Natural killer cell (primary cell): ENCODE measurements at regions not wholly inside any gene's neighbourhood (a gene's known extent, or its start where the extent isn't known, plus 50 kb on each side); places are given as distances from the start of the nearest gene placed in this dataset.

Experiments
- ATAC-seq, 3 donors: fragments of 150-1000 bp in 2 of 3; fragments of 200-7000 bp in 1 of 3; cut with Tn5 transposase; 1 replicate in 1 of 3; 2 replicates in 2 of 3; pipeline ENCODE4 v1.10.0; 2021; ENCODE audit warnings: mild to moderate bottlenecking in 2 of 3, moderate library complexity in 2 of 3
- DNase-seq, 2 donors: peaks; one replicate each; pipeline versions ENCODE4 v3.0.0 to v3.0.0-alpha.2; 2013 to 2021; ENCODE audit warnings: mixed read lengths in 1 of 2
- H3K27ac ChIP-seq: one replicate; pipeline ENCODE4 v1.5.1; 2013; ENCODE audit warnings: mild to moderate bottlenecking, low read length
- H3K27me3 ChIP-seq: one replicate; pipeline ENCODE4 v1.6.1; 2013; ENCODE audit warnings: low read length; ENCODE audit not compliant: control insufficient read depth, insufficient read depth
- H3K36me3 ChIP-seq: one replicate; pipeline ENCODE4 v1.6.1; 2013; ENCODE audit warnings: low read length; ENCODE audit not compliant: control insufficient read depth, insufficient read depth
- H3K4me1 ChIP-seq: one replicate; pipeline ENCODE4 v1.6.1; 2013; ENCODE audit warnings: low read length; ENCODE audit not compliant: control insufficient read depth, insufficient read depth
- H3K4me3 ChIP-seq: one replicate; pipeline ENCODE4 v1.5.1; 2013; ENCODE audit warnings: low read length
- H3K9me3 ChIP-seq: one replicate; pipeline ENCODE4 v1.6.1; 2013; ENCODE audit warnings: low read length; ENCODE audit not compliant: control insufficient read depth, insufficient read depth
- H3K27ac Mint-ChIP-seq, 2 donors: one replicate each; pipeline ENCODE4 v1.8.0; 2022; ENCODE audit warnings: mild to moderate bottlenecking in 2 of 2, mixed read lengths in 2 of 2, moderate library complexity in 1 of 2
- H3K27me3 Mint-ChIP-seq, 2 donors: one replicate each; pipeline ENCODE4 v1.8.0; 2022; ENCODE audit warnings: low read depth in 2 of 2, mixed read lengths in 2 of 2
- H3K36me3 Mint-ChIP-seq: one replicate; pipeline ENCODE4 v1.8.0; 2022; ENCODE audit warnings: mixed read lengths
- H3K4me1 Mint-ChIP-seq, 2 donors: one replicate each; pipeline ENCODE4 v1.8.0; 2022; ENCODE audit warnings: mixed read lengths in 2 of 2
- H3K4me3 Mint-ChIP-seq: one replicate; pipeline ENCODE4 v1.8.0; 2022; ENCODE audit warnings: mild to moderate bottlenecking, moderate library complexity, mixed read lengths
- H3K9me3 Mint-ChIP-seq, 2 donors: one replicate each; pipeline ENCODE4 v1.8.0; 2022; ENCODE audit warnings: mixed read lengths in 2 of 2
- WGBS: methylation state at CpG from one replicate; pipeline ENCODE4 v1.1.7; 2013; ENCODE audit warnings: missing lambda C conversion rate; ENCODE audit not compliant: insufficient coverage; 5-methylcytosine and 5-hydroxymethylcytosine counted together
- intact Hi-C: fragments of 100-400 bp; cut with micrococcal nuclease; formaldehyde crosslinking; loops from one replicate; pipeline ENCODE4 v1.14.2; 2022
- TF ChIP-seq, protein P1 (sequence below): fragments of 200-600 bp; IDR thresholded peaks from one replicate; pipeline ENCODE4 v1.8.0; 2022; ENCODE audit warnings: antibody characterized with exemption

DNA sequence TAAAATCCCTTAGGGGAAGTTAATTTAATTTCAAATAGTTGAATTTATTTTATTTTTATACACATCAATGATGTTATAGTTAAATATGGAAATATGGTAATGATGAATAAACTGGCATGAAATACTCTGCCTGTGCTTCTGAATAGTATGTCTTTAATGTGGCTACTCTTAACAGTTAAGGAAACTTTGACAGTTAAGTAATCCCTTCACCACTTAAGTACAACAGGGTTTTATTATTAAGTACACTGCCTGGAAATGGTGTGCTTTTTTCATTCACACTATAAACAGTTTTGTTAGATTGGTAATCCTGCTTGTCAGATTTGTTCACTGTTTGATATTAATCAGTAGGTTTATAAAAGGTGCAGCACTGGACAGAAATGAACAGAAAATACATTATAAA, 412.0 kb upstream of the ZEB2 start:
- no peak for DNase-seq
- no peak overlapping the region for H3K27ac ChIP-seq
- H3K27me3 Mint-ChIP-seq, result peaks cover 10 to 14% of the 10 kb centered on the region in 2 donors
- peaks cover 19% of the 10 kb centered on the region for H3K36me3 Mint-ChIP-seq
- no peak overlapping the region for H3K4me3 ChIP-seq
- no peak for ATAC-seq
- peaks cover 10 to 11% of the 10 kb centered on the region in 2 donors for H3K9me3 Mint-ChIP-seq
- intact Hi-C loops, result no loop called here
- no peak overlapping the region for H3K27ac Mint-ChIP-seq
- no peaks in the 10 kb centered on the region for H3K36me3 ChIP-seq
- no peaks in the 10 kb centered on the region for H3K4me1 Mint-ChIP-seq
- TF ChIP-seq, protein P1, sequence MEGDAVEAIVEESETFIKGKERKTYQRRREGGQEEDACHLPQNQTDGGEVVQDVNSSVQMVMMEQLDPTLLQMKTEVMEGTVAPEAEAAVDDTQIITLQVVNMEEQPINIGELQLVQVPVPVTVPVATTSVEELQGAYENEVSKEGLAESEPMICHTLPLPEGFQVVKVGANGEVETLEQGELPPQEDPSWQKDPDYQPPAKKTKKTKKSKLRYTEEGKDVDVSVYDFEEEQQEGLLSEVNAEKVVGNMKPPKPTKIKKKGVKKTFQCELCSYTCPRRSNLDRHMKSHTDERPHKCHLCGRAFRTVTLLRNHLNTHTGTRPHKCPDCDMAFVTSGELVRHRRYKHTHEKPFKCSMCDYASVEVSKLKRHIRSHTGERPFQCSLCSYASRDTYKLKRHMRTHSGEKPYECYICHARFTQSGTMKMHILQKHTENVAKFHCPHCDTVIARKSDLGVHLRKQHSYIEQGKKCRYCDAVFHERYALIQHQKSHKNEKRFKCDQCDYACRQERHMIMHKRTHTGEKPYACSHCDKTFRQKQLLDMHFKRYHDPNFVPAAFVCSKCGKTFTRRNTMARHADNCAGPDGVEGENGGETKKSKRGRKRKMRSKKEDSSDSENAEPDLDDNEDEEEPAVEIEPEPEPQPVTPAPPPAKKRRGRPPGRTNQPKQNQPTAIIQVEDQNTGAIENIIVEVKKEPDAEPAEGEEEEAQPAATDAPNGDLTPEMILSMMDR, result no peak
- no peaks in the 10 kb centered on the region for H3K9me3 ChIP-seq
- no peaks in the 10 kb centered on the region for H3K4me1 ChIP-seq
- no peak overlapping the region for H3K4me3 Mint-ChIP-seq
- no peaks in the 10 kb centered on the region for H3K27me3 ChIP-seq

DNA sequence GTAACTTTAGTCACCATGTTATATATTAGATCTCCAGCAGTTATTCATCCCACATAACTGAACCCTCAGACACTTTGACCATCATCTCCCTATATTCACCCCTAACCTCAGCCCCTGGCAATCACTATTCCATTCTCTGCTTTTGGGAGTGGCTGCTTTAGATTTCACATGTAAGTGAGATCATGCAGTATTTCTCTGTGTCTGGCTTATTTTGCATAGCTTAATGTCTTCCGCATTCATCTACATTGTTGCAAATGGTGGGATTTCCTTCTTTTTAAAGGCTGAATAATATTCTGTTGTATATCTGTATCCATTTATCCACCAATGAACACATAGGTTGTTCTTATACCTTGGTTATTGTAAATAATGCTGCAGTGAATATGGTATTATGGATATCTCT, 411.6 kb upstream of the ZEB2 start:
- H3K4me1 ChIP-seq, result no peaks in the 10 kb centered on the region
- H3K36me3 Mint-ChIP-seq, result peaks cover 20% of the 10 kb centered on the region
- H3K27ac Mint-ChIP-seq, result no peak overlapping the region
- no peak overlapping the region for H3K4me3 Mint-ChIP-seq
- H3K4me1 Mint-ChIP-seq, result no peaks in the 10 kb centered on the region
- no peaks in the 10 kb centered on the region for H3K27me3 ChIP-seq
- H3K36me3 ChIP-seq, result no peaks in the 10 kb centered on the region
- TF ChIP-seq, protein P1, result no peak
- ATAC-seq, result no peak
- intact Hi-C loops, result no loop called here
- peaks cover 10 to 14% of the 10 kb centered on the region in 2 donors for H3K27me3 Mint-ChIP-seq
- WGBS, result no CpG with 5 or more reads among the region's 1 CpG
- H3K4me3 ChIP-seq, result no peak overlapping the region
- no peaks in the 10 kb centered on the region for H3K9me3 ChIP-seq
- no peak overlapping the region for H3K27ac ChIP-seq
- DNase-seq, result no peak
- H3K9me3 Mint-ChIP-seq, result peaks cover 10 to 11% of the 10 kb centered on the region in 2 donors

DNA sequence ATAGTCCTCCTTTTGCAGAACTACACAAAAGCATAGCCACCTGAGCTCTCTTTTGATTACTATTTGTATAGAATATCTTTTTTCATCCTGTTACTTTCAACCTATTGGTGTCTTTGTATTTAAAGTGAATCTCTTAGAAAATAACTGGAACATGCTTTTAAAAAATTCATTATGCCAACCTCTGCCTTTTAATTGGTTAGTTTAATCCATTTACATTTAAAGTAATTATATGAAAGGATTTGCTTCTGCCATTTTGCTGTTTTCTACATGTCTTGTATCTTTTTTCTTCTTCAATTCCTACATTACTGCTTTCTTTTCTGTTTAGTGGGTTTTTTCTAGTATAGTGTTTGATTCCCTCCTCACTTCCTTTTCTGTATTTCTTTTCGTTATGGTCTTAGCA, 407.5 kb upstream of the ZEB2 start:
- Histone ChIP-seq H3K27ac (no peak overlapping the region), H3K9me3 (no peaks in the 10 kb centered on the region), H3K36me3 (no peaks in the 10 kb centered on the region), H3K27me3 (no peaks in the 10 kb centered on the region), H3K4me1 (no peaks in the 10 kb centered on the region), H3K4me3 (no peak overlapping the region)
- Mint-ChIP-seq H3K4me1 (peaks cover 6 to 12% of the 10 kb centered on the region in 2 donors), H3K36me3 (peaks cover 27% of the 10 kb centered on the region), H3K4me3 (no peak overlapping the region), H3K27ac (no peak overlapping the region), H3K27me3 (peaks cover 4 to 7% of the 10 kb centered on the region in 2 donors), H3K9me3 (peaks cover 10 to 11% of the 10 kb centered on the region in 2 donors)
- intact Hi-C loops, result no loop called here
- ATAC-seq (no peak), DNase-seq (no peak)
- TF ChIP-seq, protein P1, result no peak
- WGBS, result no CpG with 5 or more reads among the region's 1 CpG

DNA sequence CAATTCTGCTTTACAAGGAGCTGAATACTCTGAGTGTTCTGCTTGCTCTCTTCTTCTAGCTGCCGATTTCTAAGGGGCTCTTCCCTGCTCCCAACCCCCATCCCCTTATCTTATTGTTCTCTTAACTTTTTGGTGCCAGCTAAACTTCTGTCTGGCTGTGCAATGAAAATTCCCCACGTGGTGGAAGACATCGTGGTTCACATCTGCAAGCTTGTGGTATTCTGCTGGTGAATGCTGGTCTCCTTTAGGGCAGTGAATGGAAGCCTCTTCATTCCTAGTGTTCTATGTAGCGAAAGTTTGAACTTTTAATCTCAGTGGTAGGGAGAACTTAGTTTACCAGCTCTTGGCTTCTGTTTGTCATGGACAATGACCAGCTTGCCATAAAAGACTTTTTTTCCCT, 406.0 kb upstream of the ZEB2 start:
- peaks cover 10 to 11% of the 10 kb centered on the region in 2 donors for H3K9me3 Mint-ChIP-seq
- ATAC-seq, result no peak
- peaks cover 8 to 14% of the 10 kb centered on the region in 2 donors for H3K4me1 Mint-ChIP-seq
- intact Hi-C loops, result no loop called here
- Histone ChIP-seq H3K36me3 (no peaks in the 10 kb centered on the region), H3K27ac (no peak overlapping the region), H3K27me3 (no peaks in the 10 kb centered on the region), H3K4me3 (no peak overlapping the region), H3K9me3 (no peaks in the 10 kb centered on the region), H3K4me1 (no peaks in the 10 kb centered on the region)
- no peak overlapping the region for H3K27ac Mint-ChIP-seq
- DNase-seq, result no peak
- peaks cover 27% of the 10 kb centered on the region for H3K36me3 Mint-ChIP-seq
- H3K27me3 Mint-ChIP-seq, result peaks cover 4 to 7% of the 10 kb centered on the region in 2 donors
- 74% methylated on average over 4 of the region's 4 CpGs for WGBS
- TF ChIP-seq, protein P1, result no peak
- no peak overlapping the region for H3K4me3 Mint-ChIP-seq
